Pancreas (tissue), 10 donors: ENCODE measurements at regions not wholly inside any gene's neighbourhood (a gene's known extent, or its start where the extent isn't known, plus 50 kb on each side); places are given as distances from the start of the nearest gene placed in this dataset.

Experiments used
- ATAC-seq, 4 donors: fragments of 200-7000 bp; cut with Tn5 transposase; one replicate each; pipeline versions ENCODE4 v1.8.0 to v1.9.1; 2020; ENCODE audit warnings: mild to moderate bottlenecking in 4 of 4, moderate library complexity in 4 of 4
- DNase-seq, 6 donors: peaks; one replicate each; pipeline ENCODE4 v3.0.0-alpha.2; 2020
- FAIRE-seq: peaks from 2 replicates; lab custom pipeline; 2012; peaks lifted over from hg19 to GRCh38; lab: Jason Lieb, UNC
- H3K27ac ChIP-seq, 4 donors: fragments of 200-600 bp; sonication (generic); 1 replicate in 3 of 4; 2 replicates in 1 of 4; pipeline versions ENCODE4 v1.5.0 to v1.8.0; 2020
- H3K27me3 ChIP-seq, 4 donors: fragments of 200-600 bp; one replicate each; pipeline ENCODE4 v1.8.0; 2021
- H3K36me3 ChIP-seq, 3 donors: fragments of 200-600 bp; sonication (generic) in 1 of 3; one replicate each; pipeline versions ENCODE4 v1.5.0 to v1.8.0; 2020 to 2021
- H3K4me1 ChIP-seq, 3 donors: fragments of 200-600 bp; one replicate each; pipeline ENCODE4 v1.8.0; 2021
- H3K4me3 ChIP-seq, 4 donors: fragments of 200-600 bp; sonication (generic) in 2 of 4; one replicate each; pipeline versions ENCODE4 v1.5.0 to v1.8.0; 2020 to 2021
- H3K9me3 ChIP-seq, 4 donors: fragments of 200-600 bp; one replicate each; pipeline ENCODE4 v1.8.0; 2021
- CTCF ChIP-seq, 4 donors: fragments of 200-600 bp; sonication (generic) in 3 of 4; IDR thresholded peaks; one replicate each; pipeline versions ENCODE4 v1.5.0 to v1.8.0; 2021; ENCODE audit warnings: antibody characterized with exemption in 4 of 4
- WGBS, 2 donors: extraction: QIAGEN DNeasy Blood & Tissue Kit; methylation state at CpG; one replicate each; pipeline ENCODE4 v1.1.7; 2013; 5-methylcytosine and 5-hydroxymethylcytosine counted together
- intact Hi-C, 3 donors: fragments of 100-400 bp; cut with DNase I; formaldehyde crosslinking; loops; one replicate each; pipeline versions ENCODE4 v1.11.1 to v1.14.2; 2022
- donor health status: healthy with polysubstance abuse.
- donor health status: DM: no; HTN: no; CAD: no; lungs with moderate emphysema.
- donor health status: DM: no; HTN: no; CAD: no.
- donor health status: control.
- donor health status: control.
- donor health status: Bipolar disorder and iron deficiency.
- donor health status: DM: yes; HTN: yes; CAD: no.
- donor health status: DM: no; HTN: no; CAD: no.
- donor health status: DM: no; HTN: no; CAD: no.
- donor health status: DM: yes; HTN: yes; CAD: no.

- H3K9me3 ChIP-seq, result no peaks in the 10 kb centered on the region
- H3K4me1 ChIP-seq, result no peaks in the 10 kb centered on the region
- H3K4me3 ChIP-seq, result no peak overlapping the region
- no peak for FAIRE-seq
- no peak overlapping the region for H3K27ac ChIP-seq
- H3K36me3 ChIP-seq, result no peaks in the 10 kb centered on the region
- intact Hi-C loops, result no loop called here
- ATAC-seq, result no peak
- 50 to 52% methylated on average over 5 of the region's 5 CpGs for WGBS, 2 donors
- TF ChIP-seq CTCF (IDR thresholded peaks at IDR 0.05), result no peak
- no peak for DNase-seq
- no peaks in the 10 kb centered on the region for H3K27me3 ChIP-seq
Observed at GRCh38 chr19:27890696-27891095, 1322.3 kb downstream of the UQCRFS1 start.

- WGBS, 2 donors, result 47 to 66% methylated on average over 3 of the region's 3 CpGs
- H3K9me3 ChIP-seq, result no peaks in the 10 kb centered on the region
- H3K27ac ChIP-seq, result no peak overlapping the region
- no peaks in the 10 kb centered on the region for H3K36me3 ChIP-seq
- TF ChIP-seq CTCF (IDR thresholded peaks at IDR 0.05), result no peak
- DNase-seq (no peak), FAIRE-seq (no peak), ATAC-seq (no peak)
- no peak overlapping the region for H3K4me3 ChIP-seq
- H3K27me3 ChIP-seq, result no peaks in the 10 kb centered on the region
- intact Hi-C loops, result no loop called here
- H3K4me1 ChIP-seq, result no peaks in the 10 kb centered on the region
Observed at GRCh38 chr19:27890206-27890605, 1322.7 kb downstream of the UQCRFS1 start.

- no peaks in the 10 kb centered on the region for H3K36me3 ChIP-seq
- ATAC-seq, result no peak
- no peaks in the 10 kb centered on the region for H3K4me1 ChIP-seq
- intact Hi-C loops, result no loop called here
- TF ChIP-seq CTCF (IDR thresholded peaks at IDR 0.05), result no peak
- FAIRE-seq, result no peak
- H3K27ac ChIP-seq, result no peak overlapping the region
- DNase-seq, result no peak
- no peaks in the 10 kb centered on the region for H3K27me3 ChIP-seq
- no peak overlapping the region for H3K4me3 ChIP-seq
- H3K9me3 ChIP-seq, result no peaks in the 10 kb centered on the region
- 80 to 87% methylated on average over 3 of the region's 3 CpGs for WGBS, 2 donors
Observed at GRCh38 chr19:27889156-27889555, 1323.8 kb downstream of the UQCRFS1 start.

DNA sequence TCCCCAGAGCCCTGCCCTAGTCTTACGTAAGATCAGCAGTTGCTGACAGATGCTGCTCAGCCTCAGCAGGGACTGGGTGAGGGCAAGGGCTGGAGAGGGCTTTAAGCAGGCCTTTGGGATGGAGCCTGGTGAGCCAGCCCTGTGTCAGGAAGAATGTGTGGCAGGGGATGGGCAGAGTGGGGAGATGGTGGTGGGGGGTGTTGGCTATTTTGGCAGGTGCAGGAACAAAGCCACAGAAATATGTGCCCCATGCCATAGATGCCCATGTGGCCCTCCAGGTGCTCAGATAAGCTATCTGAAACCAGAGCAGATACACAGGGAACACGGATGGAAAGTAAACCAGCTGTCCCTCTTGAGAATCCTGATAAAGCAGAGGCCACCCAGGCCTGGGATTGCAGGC, 1325.0 kb downstream of the UQCRFS1 start:
- H3K4me1 ChIP-seq, result no peaks in the 10 kb centered on the region
- ATAC-seq, result no peak
- no peak for TF ChIP-seq CTCF (IDR thresholded peaks at IDR 0.05)
- intact Hi-C loops, result no loop called here
- no peaks in the 10 kb centered on the region for H3K27me3 ChIP-seq
- FAIRE-seq, result no peak
- no peaks in the 10 kb centered on the region for H3K9me3 ChIP-seq
- H3K36me3 ChIP-seq, result no peaks in the 10 kb centered on the region
- DNase-seq, result no peak
- H3K27ac ChIP-seq, result no peak overlapping the region
- H3K4me3 ChIP-seq, result no peak overlapping the region
- WGBS, 2 donors, result 41 to 47% methylated on average over 2 of the region's 2 CpGs

DNA sequence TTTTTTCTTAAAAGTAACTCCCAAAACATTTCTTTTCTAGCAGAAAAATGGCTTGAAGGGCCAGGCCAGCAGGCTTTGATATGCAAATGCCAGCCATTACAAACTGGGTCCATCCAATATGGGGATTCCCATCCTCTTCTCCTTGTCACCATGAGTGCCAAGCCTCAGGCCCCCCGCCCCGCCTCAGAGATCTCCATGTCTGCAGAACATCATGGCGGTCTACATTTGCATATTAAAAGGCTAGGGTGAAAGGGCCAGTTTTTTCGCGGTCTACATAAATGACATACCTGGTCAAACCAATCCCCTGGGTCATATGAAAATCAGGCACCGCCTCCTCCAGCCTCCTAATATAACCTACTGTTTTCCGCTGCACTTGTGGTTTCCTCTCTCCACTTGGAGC, 1327.6 kb downstream of the UQCRFS1 start:
- WGBS, 2 donors, result 76 to 79% methylated on average over 7 of the region's 7 CpGs
- intact Hi-C loops, result no loop called here
- Histone ChIP-seq H3K9me3 (no peaks in the 10 kb centered on the region), H3K36me3 (no peaks in the 10 kb centered on the region), H3K4me1 (no peaks in the 10 kb centered on the region), H3K27ac (no peak overlapping the region), H3K4me3 (no peak overlapping the region), H3K27me3 (no peaks in the 10 kb centered on the region)
- FAIRE-seq (no peak), ATAC-seq (no peak), DNase-seq (no peak)
- no peak for TF ChIP-seq CTCF (IDR thresholded peaks at IDR 0.05)
